Memory B cell (primary cell): ENCODE measurements at regions not wholly inside any gene's neighbourhood (a gene's known extent, or its start where the extent isn't known, plus 50 kb on each side); places are given as distances from the start of the nearest gene placed in this dataset.
"Not testable (repeated sequence)": the region's sequence is repeated elsewhere in the genome, so short reads cannot be mapped to it uniquely, and the experiment has no call there.

ENCODE experiments used
- ATAC-seq: fragments of 150-1000 bp; cut with Tn5 transposase; 2 replicates; pipeline ENCODE4 v1.10.0; 2021; ENCODE audit warnings: low read depth, mild to moderate bottlenecking, moderate library complexity
- DNase-seq, 2 donors: peaks; one replicate each; pipeline ENCODE4 v3.0.0; 2022; ENCODE audit warnings: low spot score in 2 of 2
- H3K27ac Mint-ChIP-seq: one replicate; pipeline ENCODE4 v1.8.0; 2022; ENCODE audit warnings: mild to moderate bottlenecking, moderate library complexity, mixed read lengths
- H3K27me3 Mint-ChIP-seq: one replicate; pipeline ENCODE4 v1.8.0; 2022; ENCODE audit warnings: mixed read lengths
- H3K36me3 Mint-ChIP-seq: one replicate; pipeline ENCODE4 v1.8.0; 2022; ENCODE audit warnings: mild to moderate bottlenecking, mixed read lengths
- H3K4me1 Mint-ChIP-seq: one replicate; pipeline ENCODE4 v1.8.0; 2022; ENCODE audit warnings: mixed read lengths
- H3K4me3 Mint-ChIP-seq: one replicate; pipeline ENCODE4 v1.8.0; 2022; ENCODE audit warnings: mild to moderate bottlenecking, moderate library complexity, mixed read lengths
- H3K9me3 Mint-ChIP-seq: one replicate; pipeline ENCODE4 v1.8.0; 2022; ENCODE audit warnings: mixed read lengths

- H3K4me1 Mint-ChIP-seq, H3K27me3 Mint-ChIP-seq, H3K9me3 Mint-ChIP-seq, ATAC-seq, DNase-seq, H3K27ac Mint-ChIP-seq, H3K4me3 Mint-ChIP-seq: not testable (repeated sequence)
- H3K36me3 Mint-ChIP-seq, result peaks cover 22% of the 10 kb centered on the region
Observed at GRCh38 chr5:1588071-1588694, 64.4 kb upstream of the LPCAT1 start.

- not testable (repeated sequence) for H3K4me3 Mint-ChIP-seq, DNase-seq, H3K27me3 Mint-ChIP-seq, H3K9me3 Mint-ChIP-seq, ATAC-seq, H3K4me1 Mint-ChIP-seq
- Mint-ChIP-seq H3K36me3 (peaks cover 35% of the 10 kb centered on the region), H3K27ac (peak overlapping the region; percentile 53)
Observed at GRCh38 chr5:1583081-1583875, 59.5 kb upstream of the LPCAT1 start.

GRCh38 chr5:1579389-1579788 lies 55.6 kb upstream of the LPCAT1 start:
- not testable (repeated sequence) for H3K27me3 Mint-ChIP-seq, H3K4me3 Mint-ChIP-seq, H3K4me1 Mint-ChIP-seq, DNase-seq, ATAC-seq, H3K27ac Mint-ChIP-seq, H3K9me3 Mint-ChIP-seq
- H3K36me3 Mint-ChIP-seq, result peaks cover 25% of the 10 kb centered on the region

- not testable (repeated sequence) for H3K4me3 Mint-ChIP-seq, H3K9me3 Mint-ChIP-seq, ATAC-seq, H3K27me3 Mint-ChIP-seq, H3K4me1 Mint-ChIP-seq, H3K27ac Mint-ChIP-seq, DNase-seq
- peaks cover 34% of the 10 kb centered on the region for H3K36me3 Mint-ChIP-seq
Observed at GRCh38 chr5:1576851-1577250, 53.1 kb upstream of the LPCAT1 start.

GRCh38 chr5:1575991-1576714 lies 52.4 kb upstream of the LPCAT1 start:
- not testable (repeated sequence) for H3K27ac Mint-ChIP-seq, H3K4me1 Mint-ChIP-seq, ATAC-seq, H3K4me3 Mint-ChIP-seq, DNase-seq, H3K9me3 Mint-ChIP-seq, H3K27me3 Mint-ChIP-seq
- peaks cover 32% of the 10 kb centered on the region for H3K36me3 Mint-ChIP-seq

- H3K27ac Mint-ChIP-seq, H3K9me3 Mint-ChIP-seq, H3K27me3 Mint-ChIP-seq, DNase-seq, H3K4me3 Mint-ChIP-seq, H3K4me1 Mint-ChIP-seq, ATAC-seq: not testable (repeated sequence)
- H3K36me3 Mint-ChIP-seq, result peaks cover 29% of the 10 kb centered on the region
Observed at GRCh38 chr5:1575491-1575890, 51.7 kb upstream of the LPCAT1 start.

GRCh38 chr5:1574023-1574318 lies 50.2 kb upstream of the LPCAT1 start:
- ATAC-seq, H3K9me3 Mint-ChIP-seq, H3K4me1 Mint-ChIP-seq, H3K27ac Mint-ChIP-seq, H3K27me3 Mint-ChIP-seq, DNase-seq, H3K4me3 Mint-ChIP-seq: not testable (repeated sequence)
- peaks cover 35% of the 10 kb centered on the region for H3K36me3 Mint-ChIP-seq

GRCh38 chr5:1573217-1574022 lies 49.7 kb upstream of the LPCAT1 start:
- H3K4me1 Mint-ChIP-seq, ATAC-seq, H3K9me3 Mint-ChIP-seq, DNase-seq, H3K4me3 Mint-ChIP-seq, H3K27ac Mint-ChIP-seq, H3K27me3 Mint-ChIP-seq: not testable (repeated sequence)
- H3K36me3 Mint-ChIP-seq, result peaks cover 29% of the 10 kb centered on the region
